ENCODE measurements at regions not wholly inside any gene's neighbourhood (a gene's known extent, or its start where the extent isn't known, plus 50 kb on each side); places are given as distances from the start of the nearest gene placed in this dataset.

DNA sequence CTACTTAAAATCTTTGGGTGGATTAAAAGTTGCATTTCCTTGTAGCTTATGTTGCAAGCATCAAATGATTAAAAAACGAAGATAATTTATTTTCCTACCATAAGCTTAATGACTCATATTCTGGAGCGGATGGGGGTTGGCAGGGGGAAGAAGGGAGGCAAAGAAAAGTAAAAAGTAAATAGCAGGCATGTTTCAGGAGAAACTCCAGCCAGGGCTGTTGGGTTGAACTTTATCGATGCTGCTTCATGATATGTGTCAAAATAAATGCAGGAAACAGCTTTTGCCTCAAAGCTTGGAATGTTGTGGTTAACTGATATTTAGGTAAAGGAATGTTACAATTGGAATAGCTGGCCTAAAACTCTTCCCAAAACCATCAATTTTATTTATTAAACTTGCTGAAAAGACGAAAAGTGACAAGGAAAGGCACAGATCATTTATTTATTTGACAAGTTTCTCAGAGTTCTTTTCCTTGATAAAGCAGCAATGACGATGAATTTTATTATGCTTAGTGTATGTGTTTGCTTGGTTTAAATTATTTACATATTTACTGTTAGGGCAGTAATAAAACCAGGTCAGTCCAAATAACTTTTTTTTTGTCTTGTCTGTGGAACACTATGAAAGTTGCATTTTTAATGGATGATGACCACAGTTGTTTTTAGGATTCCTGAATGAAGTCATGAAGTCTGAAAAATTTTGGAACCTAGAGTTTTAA lies 177.9 kb downstream of the PCSK1 start:
- intact Hi-C loops (cut with DNase I) = no loop called here

DNA sequence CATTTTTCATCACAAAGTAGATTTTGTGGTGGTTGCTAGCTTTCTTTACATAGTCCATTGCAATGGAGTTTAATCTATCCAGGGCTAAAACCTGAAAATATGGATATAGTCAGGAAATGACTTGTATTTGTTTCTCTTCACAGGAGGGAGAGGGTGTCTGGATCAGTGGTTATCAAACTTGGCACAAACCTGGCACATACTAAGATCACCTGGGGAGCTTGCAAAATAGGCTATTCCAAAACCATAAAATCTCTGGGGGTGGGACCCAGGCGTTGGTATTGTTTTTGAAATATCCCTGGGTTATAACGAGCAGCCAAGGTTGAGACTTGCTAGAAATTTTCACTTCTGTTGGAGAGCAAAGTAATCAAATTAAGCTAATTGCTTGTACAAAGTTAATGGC lies 179.9 kb downstream of the PCSK1 start:
- DNase-seq (ENCODE audit: low spot score) = no peak
- intact Hi-C loops (cut with DNase I) = no loop called here

More for the DNA sequence above, 177.9 kb downstream of the PCSK1 start:
- DNase-seq (ENCODE audit: low spot score) = no peak

DNA sequence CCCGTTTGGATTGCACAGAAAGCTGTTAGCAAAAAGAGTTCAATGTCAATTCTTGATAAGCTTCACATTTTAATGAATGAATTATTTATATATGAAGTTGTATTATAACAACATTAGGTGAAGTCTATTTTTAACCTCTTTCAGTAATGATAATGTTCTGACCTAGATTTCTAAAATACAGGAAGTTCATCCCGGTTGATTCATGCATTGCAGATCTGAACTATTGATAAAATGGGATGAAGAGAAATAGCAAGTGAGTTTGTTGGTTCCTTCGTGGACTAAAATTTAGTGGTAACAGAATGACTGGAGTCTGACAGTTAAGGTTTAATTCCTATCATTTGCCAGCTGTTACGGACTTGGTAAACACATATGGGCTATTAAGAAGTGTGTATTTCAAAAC lies 180.5 kb downstream of the PCSK1 start:
- intact Hi-C loops (cut with DNase I) = no loop called here

DNA sequence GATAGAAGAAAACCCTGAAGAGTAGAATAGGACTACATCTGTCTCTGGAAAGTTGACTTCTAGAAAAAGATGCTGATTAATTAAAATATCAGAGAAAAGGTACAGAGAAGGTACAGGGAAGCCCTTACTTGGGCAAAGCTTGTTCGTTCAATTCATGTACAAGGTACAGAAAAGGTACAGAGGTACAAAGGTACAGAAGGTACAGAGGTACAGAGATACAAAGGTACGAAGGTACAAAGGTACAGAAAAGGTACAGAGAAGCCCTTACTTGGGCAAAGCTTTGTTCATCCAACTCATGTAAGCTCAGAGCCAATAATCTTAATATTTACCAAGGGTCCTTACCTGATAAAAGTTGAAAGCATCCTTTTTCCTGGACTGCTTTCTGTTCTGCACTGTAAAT lies 182.3 kb downstream of the PCSK1 start:
- no peak for DNase-seq (ENCODE audit: low spot score)
- intact Hi-C loops (cut with DNase I) = no loop called here

More for the DNA sequence above, 180.5 kb downstream of the PCSK1 start:
- no peak for DNase-seq (ENCODE audit: low spot score)

DNA sequence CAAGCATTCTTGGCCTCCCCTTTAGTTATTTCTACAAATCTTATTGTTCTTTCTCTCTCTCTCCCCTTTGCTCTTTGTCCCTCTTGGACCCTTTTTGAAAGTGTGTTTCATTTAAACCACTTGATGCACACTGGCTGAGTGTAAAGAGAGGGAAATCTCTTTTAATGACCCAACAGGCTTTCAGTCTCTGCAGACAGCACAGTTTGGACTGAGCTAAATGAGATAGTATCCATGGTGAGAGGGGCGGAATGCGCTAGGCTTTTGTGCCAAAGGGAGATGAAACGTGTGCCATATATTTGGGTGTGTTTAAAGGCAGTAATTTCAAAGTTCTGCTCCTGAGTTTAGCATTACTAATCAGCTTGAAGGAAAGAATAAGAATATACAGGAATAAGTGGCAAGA lies 184.9 kb downstream of the PCSK1 start:
- DNase-seq (ENCODE audit: low spot score) = no peak
- intact Hi-C loops (cut with DNase I) = loop anchor here in 1 of 2 donors (5.0 kb wide), 1 partner anchor 286 kb away; the partner anchor contains the start of gene ELL2

DNA sequence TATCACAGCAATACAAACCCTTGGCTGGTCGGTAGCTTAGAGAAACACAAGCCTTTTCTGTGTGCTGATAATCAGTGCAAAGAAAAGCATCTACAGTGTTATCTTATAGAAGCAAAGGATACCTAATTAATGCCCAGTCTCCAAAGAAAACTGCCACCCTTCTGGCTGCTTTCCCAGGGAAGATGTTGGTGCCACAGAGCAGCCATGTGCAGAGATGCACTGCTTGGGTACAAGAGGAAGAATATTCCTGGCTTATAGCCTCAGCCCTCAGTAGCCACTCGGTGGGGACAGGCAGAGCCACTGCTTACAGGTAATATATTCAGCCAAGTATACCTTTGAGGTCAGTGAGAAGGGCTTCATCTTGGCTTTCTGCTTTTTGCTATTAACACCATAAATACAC lies 185.3 kb downstream of the PCSK1 start:
- intact Hi-C loops (cut with DNase I) = loop anchor here in 1 of 2 donors (5.0 kb wide), 1 partner anchor 285 kb away; the partner anchor contains the start of gene ELL2
- no peak for DNase-seq (ENCODE audit: low spot score)

DNA sequence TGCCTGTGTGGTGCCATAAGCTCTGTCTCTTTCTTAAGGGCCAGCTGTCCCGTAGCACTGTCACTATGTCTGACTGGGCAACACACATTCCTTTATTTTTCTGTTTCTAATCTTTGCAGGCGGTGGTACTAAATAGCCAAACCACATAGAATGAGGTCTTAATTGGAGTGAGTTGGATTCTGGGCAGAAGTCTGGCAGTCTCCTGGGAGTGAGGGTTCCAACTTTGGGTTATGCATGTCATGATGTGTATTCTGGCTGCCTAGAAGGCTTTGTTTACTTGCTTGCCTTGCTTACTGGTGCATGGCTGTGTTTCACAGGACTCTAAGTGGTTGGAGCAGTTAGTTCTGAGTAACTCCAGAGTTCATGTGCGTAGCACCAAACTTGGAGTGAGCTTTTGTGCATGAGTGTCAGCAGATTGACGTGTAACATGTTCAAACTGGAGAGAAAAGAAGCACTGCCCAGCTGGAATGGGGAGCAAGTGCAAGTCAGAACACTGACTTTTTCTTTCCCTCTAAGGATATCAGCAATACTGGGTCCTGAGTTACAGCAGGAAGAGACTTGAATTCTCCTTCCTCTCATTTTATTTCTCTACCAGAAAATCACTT lies 185.8 kb downstream of the PCSK1 start:
- DNase-seq (ENCODE audit: low spot score) = no peak
- intact Hi-C loops (cut with DNase I) = loop anchor here in 1 of 2 donors (5.0 kb wide), 1 partner anchor 285 kb away; the partner anchor contains the start of gene ELL2

DNA sequence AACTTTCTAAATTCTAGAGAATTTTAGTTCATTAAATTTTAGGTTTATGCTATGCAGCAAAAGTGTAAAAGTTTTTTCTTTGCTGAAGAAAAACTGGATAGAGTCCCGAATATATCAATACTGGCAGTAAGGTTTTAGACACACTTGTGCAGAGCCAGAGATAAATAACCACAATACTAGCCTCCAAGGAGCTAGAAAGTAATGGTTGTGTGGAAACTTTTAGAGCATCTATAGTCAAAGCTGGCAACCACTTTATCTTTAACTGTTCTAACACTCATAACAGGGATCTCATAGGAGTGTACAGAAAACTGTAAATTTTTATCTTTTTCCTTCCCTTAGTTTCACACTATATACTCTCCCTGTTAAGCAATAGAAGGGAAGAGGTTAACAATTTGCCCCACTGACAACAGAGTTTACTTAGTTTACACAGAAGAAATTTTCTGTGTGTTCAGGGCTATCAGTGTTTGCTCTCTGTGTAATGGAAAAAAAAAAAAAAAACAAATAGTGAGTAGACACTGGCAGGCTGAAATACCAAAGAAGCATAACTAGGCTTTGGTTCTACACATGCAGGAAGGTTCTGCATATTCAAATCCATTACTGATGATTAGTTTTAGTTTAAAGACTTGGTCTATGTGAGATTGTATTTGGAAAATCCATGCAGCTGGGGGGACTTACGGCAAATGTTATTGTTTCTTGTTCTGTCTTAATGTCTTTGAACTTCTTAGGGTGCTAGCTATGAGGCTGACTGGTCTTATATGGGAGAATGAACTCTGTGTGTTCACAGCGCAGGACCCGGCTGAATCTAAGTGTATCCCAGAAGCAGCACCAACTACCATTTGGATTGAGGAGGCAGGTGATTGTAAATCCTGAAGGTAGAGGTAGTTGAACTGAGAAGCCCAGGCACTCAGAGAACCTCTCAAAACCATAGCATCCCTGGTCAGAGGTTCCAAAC lies 187.6 kb downstream of the PCSK1 start:
- intact Hi-C loops (cut with DNase I) = loop anchor here in 1 of 2 donors (5.0 kb wide), 1 partner anchor 283 kb away; the partner anchor contains the start of gene ELL2
- no peak for DNase-seq (ENCODE audit: low spot score)

DNA sequence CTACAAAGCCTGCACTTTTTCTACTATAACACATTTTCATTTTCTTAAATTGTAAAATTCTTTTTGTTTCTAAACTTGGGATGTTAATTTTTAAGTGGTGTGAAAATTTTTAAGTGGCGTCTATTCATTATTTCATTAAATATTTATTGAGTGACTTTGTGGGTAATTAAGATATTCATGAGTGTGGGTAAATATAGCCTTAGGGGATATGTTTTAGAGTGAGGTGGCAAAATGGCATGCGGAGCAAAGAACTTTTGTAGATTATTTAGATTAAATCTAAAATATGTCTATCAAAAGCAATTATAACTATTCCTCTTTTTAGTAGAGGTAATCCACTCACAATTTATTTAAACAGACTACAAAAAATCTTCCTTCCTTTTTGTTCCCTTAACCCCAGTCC lies 188.4 kb downstream of the PCSK1 start:
- intact Hi-C loops (cut with DNase I) = loop anchor here in 1 of 2 donors (5.0 kb wide), 1 partner anchor 282 kb away; the partner anchor contains the start of gene ELL2
- DNase-seq (ENCODE audit: low spot score) = no peak

DNA sequence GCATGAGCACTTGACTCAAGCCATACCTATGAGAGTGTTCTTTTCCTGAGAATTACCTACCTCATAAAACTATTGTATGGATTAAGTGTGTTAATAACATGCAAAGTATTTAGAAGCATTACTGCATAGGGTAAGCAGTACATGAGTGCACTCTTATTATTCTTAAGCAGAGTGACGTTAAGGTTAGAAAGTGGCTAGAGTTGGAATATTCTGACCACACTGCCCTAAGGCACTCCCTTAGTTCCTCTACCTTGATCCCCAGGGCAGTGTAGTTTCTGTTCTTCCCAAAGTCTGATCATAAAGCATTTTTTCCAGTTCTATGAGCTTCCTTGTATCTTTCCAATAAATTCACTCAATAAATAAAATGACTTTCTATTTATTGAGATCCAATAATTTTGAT lies 189.2 kb downstream of the PCSK1 start:
- intact Hi-C loops (cut with DNase I) = no loop called here
- DNase-seq (ENCODE audit: low spot score) = no peak

DNA sequence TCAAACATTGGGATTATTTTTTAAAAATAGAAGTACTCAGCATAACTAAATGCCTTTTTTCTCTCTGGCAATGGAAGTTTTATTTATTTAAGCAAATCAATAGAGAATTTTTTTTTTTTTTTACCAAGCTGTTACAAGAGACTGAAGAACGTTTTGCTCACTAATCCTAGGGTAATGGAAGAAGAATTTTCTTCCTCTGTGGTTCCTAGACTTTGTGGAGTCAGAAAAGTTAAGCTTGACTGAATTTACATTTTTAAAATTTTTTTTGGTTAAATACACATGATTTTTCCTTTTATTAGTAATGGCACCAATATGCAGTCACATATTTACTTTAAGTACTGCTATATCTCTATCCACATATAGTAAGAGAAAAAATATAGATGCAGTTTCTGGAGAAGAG lies 189.8 kb downstream of the PCSK1 start:
- no peak for DNase-seq (ENCODE audit: low spot score)
- intact Hi-C loops (cut with DNase I) = no loop called here

DNA sequence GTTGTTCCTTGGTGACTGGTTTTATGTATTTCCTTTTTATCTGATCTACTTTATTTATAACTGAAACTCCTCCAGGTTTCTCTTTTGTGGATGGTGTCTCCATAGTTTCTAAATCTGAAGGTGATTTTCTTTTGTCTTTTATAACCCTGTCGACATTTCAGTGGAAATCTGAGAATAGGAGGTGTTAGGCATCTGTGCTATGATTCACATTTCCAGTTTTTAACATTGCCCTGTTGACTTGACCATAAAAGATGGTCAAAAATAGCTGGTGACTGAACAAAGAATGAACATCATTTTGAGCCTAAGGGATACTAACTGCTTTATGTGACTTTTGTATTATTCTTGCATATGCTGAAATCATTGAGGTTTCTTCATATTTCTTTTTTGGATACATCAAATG lies 190.5 kb downstream of the PCSK1 start:
- no peak for DNase-seq (ENCODE audit: low spot score)
- intact Hi-C loops (cut with DNase I) = no loop called here

DNA sequence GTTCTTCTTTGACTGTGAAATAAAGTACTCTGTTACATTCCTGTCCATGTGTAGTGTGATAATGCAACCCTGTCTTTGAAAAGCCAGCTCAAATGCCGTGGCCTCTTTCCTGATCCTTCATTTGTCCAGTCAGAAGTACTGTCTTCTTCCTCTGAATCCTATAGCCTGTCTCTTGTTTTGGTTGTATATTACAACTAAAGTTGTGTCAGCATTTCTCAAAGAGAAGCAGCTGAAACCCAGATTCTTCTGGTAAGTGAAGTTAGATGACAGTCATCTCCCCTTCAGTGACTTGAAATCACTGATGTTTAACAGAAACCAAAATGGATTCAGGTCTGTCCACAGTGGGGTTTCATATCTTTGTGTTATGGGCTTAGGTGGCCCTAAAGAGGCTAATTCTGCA lies 196.2 kb downstream of the PCSK1 start:
- DNase-seq (ENCODE audit: low spot score) = no peak
- intact Hi-C loops (cut with DNase I) = no loop called here

DNA sequence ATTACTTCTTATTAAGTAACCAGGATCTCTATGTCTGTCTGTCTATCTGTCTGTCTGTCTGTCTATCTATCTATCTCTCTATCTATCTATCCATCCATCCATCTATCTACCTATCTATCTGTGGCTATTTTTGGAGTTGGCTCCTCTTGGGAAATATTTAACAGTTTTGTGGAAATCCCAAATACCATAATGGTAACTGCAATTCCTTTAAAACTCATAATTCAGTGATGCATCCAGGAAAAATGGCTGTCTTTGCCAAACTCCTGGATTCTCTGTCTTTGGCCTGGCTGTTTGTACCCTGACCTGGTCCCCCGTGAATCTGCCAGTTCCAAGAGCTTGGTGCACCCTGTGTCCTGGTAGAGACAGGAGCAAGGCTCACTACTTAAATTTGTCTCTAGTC lies 197.0 kb downstream of the PCSK1 start:
- intact Hi-C loops (cut with DNase I) = no loop called here

DNA sequence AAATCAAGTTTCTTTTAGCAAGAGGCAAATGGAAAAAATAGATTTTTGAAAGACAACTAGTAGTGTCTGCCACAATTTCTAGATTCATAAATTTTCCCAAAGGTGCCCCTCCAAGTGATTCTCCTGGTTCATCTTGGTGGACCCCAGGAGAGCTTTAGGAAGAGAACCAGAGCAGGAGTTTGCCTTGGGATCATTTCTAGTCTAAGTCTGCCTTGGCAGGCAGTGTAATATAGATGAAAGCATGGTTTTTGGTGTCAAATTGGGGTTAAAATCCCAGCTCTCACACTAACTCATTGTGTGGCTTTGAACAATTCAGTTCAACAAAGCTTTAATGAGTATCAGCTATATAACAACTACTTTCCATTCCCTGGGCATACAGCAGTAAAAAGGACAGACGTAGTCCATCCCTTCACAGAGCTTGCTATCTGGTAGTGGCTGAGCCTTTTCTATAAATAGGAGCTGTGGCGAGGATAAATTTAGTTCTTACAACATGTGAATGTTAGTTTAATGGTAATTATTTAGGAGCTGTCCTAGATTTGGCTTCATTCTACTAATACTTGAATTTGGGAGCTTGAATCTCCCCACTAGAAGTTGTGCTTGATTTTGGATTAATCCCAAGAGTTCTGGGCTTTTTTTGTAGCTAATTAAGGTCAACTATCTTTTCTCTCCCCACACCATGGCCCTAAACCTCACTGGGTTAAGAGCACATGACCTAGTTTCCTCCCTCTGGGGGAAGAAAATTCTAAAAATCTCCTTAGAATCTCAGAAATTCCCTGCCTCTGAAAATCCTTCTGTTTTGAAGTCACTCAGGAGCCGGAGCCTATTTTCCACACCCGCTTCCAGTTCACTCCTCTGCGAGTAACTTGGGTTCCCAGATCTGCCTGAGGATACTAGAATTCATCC lies 197.8 kb downstream of the PCSK1 start:
- no peak for DNase-seq (ENCODE audit: low spot score)
- intact Hi-C loops (cut with DNase I) = no loop called here

More for the DNA sequence above, 197.0 kb downstream of the PCSK1 start:
- DNase-seq (ENCODE audit: low spot score) = no peak

DNA sequence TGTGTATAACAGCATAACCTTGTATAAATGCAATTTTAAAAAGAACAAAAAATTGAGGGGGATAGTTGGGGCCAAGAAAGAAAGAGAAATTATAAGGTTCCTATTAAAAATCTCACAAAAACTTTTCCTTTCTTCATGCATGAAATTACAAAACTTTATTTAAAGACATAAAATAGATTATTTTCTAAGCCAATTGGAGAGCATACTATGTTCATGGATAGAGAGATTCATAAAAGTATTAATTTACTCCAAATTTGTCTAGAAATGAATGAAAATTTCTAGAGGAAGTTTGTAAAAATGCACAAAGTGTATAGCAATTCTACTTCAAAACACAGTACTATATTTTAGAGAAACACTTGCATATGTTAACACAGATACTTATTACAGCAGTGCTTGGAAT lies 200.4 kb downstream of the PCSK1 start:
- no peak for DNase-seq (ENCODE audit: low spot score)
- intact Hi-C loops (cut with DNase I) = no loop called here

DNA sequence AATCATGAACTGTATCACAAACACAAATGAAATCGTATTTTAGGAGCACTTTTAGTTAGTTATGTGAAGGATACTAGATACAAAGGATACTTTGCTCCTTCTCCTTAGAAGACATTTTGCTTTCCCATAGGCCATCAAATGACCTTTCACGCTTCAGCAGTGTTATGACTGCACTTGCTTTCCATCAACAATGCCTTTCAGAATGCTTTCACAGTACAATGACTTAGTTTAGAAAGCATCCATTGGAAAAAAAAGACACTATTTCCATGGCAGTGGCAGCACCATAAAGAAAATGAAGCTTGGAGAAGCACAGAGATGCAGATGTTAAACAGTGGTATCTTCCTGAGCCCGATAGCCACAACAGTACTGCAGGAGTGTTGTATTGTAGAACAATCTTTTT lies 203.9 kb downstream of the PCSK1 start:
- no peak for DNase-seq (ENCODE audit: low spot score)
- intact Hi-C loops (cut with DNase I) = no loop called here

DNA sequence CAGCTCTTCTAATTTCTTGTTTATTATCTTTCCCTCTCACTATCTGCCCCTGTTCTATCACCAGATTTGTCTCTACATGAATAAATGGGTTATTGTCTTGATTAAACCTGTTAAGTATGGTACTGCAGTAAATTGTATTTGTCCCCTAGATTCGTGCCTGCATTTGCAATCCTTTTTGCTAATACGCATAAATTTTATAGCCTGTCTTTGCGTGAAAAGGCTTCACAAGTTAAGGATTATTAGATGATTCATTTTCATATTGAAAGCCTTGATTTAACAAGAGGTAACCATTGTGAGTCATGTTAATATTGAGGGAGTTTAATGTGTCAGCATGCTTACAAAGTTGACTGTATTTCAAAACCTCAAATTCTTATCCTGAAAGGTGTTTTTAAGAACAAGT lies 204.6 kb downstream of the PCSK1 start:
- intact Hi-C loops (cut with DNase I) = no loop called here
- no peak for DNase-seq (ENCODE audit: low spot score)

DNA sequence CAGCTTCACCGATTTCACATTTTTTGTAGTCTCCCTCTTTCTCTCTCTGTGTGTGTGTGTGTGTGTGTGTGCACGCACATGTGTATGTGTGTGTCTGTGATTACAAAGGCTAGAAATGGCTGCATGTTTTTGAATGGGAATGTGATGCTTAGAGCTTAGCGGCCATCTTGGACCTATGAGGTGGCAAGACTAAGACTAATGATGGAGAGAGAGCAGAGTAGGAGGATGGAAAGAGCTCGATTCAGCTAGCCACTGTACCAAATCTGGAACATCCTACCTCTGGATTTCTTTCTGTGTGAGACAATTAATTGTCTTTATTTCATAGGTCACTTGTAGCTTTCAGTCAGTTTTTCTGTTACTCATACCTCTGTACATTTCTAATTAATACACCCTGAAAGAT lies 205.1 kb downstream of the PCSK1 start:
- DNase-seq (ENCODE audit: low spot score) = no peak
- intact Hi-C loops (cut with DNase I) = no loop called here
